DMS 273 treated with DMSO at 0.1 percent for 48 hours (cell line): ENCODE measurements at regions not wholly inside any gene's neighbourhood (a gene's known extent, or its start where the extent isn't known, plus 50 kb on each side); places are given as distances from the start of the nearest gene placed in this dataset.

ENCODE experiments used
- DNase-seq: peaks from one replicate; lab custom pipeline; 2025; lab: John Stamatoyannopoulos, UW

DNA sequence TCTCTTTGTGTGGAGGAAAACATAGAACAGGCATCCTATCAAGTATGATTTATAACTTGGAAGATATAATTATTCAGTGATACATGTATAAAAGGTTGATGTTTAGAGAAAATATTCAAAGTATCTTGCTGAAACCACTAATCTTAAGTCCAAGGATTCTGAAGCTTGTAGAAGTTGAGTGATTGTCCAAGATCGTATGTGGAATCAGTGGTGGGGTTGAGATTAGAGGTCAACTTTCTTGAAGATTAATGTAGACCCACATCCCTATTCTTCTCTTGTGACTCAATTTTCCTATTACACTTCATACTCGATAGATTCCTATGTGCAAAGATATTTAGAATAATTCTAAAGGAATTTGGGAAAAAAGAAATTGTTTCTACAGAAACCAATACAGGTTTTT, 1565.9 kb upstream of the ACVR2A start:
- DNase-seq: no peak

DNA sequence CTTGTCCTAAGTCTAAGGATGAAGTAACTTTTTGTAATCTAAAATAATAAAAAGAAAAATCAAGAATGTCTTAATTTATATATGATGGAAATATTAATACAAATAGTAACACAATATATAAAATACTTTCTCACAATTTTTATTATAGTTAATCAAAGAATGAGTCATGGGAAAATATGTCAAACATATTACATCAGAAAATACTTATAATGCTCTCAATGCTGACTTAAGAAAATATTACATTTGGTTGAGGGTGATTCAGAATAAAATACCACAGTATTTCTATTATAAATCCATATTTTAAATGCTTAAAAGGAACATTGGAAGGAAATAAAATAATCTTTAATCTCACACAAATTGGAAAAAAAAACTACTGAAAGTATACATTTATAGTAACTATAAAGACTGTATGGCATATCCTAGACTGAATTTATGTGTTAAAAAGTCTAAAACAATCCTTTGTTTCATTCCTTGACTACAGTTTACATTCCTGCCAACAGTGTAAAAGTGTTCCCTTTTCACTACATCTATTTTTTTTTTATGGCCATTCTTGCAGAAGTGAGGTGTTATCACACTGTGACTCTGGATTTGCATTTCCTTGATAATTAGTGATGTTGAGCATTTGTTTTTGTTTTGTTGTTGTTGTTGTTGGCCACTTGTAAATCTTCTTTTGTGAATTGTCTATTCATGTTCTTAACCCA, 1573.5 kb upstream of the ACVR2A start:
- no peak for DNase-seq

DNA sequence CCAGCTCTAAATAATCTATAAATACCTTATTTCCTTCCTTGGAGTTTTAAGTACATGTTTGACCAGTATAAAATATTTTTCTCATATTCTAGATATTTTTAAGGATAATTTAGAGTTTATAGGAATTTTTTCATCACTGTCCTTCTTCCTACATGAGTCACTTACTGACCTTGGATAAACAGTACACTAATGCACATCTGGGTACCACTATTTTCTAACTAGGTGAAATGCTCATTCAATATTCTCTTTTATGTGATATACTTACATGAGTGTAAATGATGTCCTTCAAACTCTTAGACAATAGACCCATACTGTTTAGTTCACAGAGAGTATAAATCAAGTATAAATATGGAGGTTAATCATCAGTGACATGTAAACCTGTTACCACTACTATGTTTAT, 1574.2 kb upstream of the ACVR2A start:
- no peak for DNase-seq

DNA sequence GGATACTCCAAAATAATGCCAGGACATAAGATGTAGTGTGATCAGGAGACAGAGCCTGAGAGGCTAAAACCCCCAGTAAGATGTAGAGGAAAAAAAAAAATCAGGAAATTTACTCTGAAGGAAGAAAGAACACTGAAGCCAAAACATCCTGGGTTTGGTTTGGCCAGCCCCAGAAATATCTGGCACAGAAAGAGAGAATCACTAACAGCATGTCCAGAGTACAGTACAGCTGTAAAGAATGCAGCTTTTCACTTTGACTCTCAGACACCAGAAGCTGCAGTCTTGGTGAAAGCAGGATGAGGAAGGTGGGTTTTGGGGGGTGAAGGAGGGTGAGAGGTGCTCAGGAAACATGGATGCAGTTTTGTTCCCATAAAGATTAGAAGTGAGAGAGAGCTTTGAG, 1577.7 kb upstream of the ACVR2A start:
- DNase-seq: no peak

DNA sequence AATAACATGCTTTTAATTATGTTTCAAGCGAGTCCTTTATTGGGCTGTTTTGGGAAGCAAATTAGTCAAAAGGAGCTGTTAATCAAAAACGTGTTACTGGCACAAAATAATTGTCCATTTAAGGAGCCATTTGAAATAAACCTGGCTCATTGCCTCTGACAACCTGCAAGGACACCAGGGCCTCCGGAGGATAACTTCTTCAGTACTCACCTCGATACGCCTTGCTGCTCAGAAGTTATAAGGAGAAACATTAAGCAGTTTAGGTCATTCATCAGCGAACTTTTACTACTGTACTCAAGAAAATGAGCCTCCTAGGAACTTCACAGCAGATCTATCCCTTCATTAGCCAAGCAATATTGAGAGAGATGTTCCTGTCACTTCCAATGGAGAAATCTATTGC, 1579.2 kb upstream of the ACVR2A start:
- no peak for DNase-seq

DNA sequence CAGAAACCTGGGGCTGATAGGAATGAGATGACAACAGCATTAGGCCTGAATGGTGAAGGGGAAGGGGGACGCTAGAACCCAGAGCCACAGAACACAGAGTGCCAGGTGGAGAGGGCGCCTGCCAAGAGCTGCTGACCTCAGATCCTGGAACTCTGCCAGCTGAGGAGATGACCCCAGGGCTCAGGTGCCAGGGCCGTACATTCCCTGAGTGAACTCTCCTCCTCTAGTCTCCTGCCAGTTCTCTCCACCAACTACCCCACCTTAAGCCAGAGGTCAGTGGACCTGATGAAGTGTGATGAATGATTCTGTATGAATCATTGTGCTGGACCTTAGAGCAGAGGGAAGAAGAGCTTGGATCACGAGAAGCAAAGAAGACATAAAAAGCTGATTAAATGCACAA, 1582.2 kb upstream of the ACVR2A start:
- DNase-seq: no peak

DNA sequence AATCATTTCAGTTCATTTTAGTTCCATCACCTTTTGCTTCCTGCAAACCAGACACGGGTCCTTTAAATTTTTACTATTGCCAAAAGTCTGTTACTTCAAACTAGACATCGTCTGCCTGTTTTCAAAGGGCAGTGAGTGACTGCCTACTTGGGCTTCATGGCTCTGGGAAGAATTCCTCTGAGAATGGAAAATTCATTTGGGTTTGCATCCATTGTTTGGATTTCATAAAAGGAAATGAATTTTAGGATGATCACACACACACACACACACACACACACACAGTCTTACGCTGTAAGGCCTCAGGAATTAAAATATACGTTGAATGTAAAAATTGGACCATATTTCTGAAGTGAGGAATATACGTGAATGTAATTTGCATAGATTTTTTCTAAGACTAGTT, 1584.3 kb upstream of the ACVR2A start:
- DNase-seq: no peak

DNA sequence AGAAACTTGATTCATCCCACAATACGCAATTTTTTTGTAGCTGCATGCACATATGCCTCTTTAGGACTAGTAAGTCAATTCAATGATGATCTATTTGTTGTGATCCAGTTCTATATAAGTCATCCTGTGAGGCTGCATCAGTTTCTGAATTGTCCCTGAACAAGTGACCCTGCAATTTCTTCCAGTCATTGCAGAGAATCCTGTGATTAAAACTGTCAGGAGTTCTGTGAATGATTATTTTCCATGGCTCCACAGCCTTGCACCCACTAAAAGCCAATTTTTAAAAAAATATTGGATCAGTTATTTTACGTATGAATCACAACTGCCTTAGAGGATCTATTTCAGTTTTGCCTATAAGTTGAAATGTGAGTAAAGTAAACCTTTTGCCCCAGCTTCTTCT, 1585.0 kb upstream of the ACVR2A start:
- DNase-seq: no peak

DNA sequence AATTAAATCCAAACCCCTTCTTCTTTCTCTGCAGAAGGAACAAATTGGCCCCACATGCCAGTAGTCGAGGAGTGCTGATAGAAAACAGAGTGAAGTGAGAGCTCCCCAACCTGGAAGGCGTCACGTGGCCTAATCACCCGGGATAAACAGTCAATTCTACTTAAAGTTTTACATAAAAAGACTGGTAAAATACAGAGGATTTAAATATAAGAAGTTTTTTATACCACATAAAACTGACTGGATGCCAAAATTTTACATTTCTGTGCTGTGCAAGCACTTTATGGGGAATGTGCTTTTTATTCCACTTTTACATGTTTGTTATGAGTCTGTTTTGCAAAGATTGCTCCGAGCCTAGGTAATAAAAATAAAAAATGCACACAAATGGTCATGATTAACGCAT, 1586.8 kb upstream of the ACVR2A start:
- DNase-seq: no peak

DNA sequence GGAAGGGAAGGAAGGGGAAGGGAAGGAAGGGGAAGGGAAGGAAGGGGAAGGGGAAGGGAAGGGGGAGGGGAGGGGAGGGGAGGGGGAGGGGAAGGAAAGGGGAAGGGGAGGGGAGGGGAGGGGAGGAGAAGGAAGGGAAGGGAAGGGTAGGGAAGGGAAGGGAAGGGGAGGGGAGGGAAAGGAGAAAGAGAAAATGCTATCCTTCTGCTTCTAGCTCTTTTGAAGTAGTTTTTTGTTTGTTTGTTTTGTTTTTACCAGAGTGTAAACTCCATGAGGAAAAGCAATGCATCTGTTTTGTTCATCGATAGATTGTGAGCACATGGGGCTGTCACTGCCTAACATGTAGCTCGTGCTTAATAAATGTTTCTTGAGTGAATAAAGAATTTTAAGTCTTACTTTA, 1592.7 kb upstream of the ACVR2A start:
- DNase-seq: no peak

DNA sequence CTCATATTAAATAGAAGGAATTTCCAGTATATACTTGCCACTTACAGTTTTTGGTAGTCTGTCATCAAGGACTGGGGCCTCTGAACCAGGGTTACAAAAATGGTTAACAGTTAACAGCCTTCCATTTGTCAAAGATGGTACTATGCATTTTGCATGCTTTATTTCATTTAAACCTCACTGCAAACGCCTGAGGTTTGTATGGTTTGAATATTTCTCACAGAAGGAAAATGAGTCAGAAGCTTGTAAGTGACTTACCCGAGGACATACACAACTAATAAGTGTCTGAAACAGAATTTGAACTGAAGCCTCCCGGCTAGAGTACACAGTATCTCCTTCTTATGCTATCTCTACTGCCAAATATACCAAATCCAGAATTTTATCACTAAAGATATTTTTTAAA, 1593.5 kb upstream of the ACVR2A start:
- DNase-seq: no peak

DNA sequence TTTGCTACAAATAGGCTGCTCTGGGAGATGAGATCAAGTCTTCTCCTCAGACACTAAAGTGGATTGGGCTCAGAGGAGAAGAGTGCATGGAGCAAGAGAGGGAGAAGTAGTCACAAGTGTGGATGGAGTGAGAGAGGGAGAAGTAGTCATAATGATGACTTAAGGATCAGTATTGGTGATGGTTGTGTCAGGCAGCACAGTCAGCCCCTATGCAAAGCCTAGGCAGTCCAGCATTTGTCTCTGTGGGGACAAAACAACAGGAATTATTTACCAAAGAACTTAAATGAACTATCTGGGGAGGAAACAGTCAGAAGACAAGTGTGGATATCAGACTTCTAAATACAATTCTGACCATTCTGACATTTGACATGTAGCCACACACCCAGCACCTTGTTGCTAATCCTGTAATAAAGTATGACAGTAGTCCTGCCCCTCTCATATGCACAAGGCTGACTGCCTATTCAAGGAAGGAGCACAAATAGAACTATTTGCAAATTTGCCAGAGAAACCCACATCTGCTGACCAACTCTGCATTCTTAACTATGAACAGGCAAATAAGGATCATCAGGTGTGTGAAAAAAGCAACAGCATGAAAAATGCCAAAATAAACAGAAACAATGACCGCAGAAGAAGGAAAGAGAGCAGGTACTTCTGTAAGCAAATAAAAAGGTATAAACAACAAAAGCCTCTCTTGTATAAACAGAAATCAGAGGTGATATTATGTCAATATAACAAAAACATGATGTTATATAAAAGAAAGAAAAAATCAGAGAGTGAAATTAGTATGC, 1597.9 kb upstream of the ACVR2A start:
- DNase-seq: no peak

DNA sequence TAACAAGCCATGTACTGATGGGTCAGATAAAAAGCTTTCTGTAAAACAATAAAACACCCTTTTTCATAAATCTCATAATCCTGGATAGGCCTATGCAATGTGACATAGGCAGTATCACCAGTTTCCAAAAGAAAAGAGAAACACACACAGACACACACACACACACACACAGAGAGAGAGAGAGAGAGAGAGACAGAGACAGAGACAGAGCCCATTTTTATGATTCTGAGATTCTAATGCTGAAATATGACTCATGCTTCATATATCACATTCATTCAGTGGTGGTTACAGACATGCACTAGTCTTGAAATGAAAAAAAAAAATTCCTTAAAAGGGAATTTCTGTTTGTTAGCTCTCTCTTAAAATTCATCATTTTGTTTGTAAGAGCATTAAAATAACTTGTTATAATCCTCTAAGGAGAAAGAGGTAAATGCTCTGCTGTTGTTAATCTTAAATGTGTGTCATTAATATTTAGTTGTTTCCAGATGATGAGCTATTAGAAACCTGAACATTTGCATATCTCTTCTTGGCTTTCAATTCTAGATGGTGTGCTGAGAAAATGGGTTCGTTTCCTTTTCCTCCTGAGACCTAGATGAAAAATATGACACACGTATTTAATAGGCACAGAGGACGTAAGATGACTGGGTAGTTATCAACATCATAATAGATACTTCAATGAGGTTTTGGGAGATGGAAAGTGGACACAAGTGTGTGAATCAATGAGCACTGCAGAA, 1598.7 kb upstream of the ACVR2A start:
- DNase-seq: no peak

DNA sequence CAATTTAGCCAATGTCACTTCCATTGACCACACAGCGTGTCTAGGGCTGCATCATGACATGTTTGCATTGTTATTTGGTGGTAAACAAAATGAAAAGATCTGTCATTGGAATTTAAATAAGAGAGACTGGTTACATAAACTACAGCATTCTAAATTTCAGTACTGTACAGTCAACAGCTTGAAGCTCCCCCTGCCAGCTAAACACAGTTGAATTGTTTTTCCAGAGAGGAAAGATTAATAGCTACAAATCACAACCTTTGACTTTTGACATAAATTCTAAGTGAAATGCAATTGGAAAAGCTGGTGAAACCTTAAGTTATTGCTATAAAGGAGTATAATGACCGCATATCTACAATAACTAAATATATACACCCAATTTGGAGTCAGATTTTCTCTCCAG, 1600.0 kb upstream of the ACVR2A start:
- no peak for DNase-seq

DNA sequence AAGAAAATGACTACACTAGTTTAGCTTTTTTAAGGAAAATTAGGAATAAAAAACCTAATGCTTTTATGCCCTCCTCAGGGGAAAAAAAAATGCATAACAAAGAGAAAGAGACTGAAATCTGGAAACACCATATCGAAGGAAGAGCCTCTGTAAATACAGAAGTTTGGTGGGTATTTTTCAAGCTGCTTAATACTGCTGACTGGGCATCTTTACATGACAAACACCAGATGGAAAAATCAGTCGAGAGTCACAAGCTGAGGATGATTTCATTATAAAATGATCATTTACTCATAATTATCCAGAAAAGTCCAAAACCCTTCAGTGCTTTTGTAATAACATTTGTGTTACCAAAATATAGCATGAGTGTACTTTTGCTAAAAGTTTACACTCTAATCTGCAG, 1600.7 kb upstream of the ACVR2A start:
- DNase-seq: no peak

DNA sequence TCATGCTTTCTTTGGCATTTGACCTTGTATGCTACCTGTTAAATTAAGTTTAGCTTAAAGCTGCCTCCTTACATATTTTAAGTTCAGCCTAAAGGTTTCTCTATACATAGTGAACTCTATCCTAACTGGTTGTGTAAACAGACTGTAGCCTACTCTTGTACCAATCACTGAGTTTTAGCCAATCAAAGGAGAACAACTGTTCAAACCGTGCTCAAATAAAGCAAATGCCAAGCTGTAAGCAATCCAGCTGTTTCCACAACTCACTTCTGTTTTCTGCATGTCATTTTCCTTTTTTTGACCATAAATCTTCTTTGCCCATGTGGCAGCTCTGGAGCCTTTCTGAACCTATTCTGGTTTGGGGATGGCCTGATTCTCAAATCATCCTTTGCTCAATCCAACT, 1603.8 kb upstream of the ACVR2A start:
- no peak for DNase-seq

DNA sequence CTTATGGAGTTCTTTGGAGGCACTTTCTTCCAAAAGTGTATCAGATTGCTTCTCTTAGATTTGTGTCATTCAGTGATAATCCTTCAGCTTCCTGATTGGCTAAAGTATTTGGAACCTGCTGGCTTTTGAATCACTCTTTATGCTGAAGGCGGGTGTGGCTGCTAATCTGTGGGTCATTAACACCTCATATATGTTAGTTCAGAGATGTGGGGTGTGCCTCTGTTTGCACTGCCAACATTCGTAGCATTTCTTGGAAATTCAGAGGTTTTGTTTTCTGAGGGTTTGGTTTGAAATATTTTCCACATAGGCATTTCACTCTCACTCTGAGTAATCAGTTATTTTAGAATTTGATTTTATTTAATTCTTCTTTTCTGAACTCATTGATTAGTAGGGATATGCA, 1604.4 kb upstream of the ACVR2A start:
- DNase-seq: no peak

DNA sequence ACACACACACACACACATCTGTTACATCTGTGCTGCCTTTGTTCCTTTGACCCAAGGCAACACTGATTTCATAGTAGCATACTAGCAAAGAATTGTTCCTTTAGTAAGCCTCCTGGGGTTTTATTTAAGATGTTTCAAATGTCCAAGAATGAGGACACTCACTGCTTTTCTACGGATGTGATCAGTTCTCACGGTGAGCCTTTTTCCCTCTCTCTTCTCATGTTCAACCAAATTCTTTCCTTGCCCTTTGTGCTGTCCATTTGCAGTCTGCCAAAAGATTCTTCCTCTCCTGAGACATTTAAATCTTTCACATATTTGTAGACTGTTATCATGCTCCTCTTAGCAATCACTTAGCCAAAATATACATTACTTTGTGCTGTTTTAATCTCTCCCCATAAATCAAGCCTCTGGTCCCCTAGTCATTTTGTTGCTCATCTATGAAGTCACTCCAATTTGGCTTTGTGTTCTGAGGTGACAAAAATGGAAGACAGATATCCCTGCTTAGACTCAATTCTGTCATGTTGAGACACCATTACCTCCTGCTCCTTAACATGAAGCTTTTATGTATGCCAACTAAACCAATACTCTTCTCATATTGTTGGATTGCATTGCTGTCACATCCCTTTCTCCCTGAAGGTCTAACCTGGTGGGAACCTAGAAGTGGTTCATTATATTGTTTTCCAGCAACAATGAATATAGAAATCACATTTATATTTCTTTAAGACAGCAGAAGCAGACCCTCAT, 1605.3 kb upstream of the ACVR2A start:
- DNase-seq: no peak

DNA sequence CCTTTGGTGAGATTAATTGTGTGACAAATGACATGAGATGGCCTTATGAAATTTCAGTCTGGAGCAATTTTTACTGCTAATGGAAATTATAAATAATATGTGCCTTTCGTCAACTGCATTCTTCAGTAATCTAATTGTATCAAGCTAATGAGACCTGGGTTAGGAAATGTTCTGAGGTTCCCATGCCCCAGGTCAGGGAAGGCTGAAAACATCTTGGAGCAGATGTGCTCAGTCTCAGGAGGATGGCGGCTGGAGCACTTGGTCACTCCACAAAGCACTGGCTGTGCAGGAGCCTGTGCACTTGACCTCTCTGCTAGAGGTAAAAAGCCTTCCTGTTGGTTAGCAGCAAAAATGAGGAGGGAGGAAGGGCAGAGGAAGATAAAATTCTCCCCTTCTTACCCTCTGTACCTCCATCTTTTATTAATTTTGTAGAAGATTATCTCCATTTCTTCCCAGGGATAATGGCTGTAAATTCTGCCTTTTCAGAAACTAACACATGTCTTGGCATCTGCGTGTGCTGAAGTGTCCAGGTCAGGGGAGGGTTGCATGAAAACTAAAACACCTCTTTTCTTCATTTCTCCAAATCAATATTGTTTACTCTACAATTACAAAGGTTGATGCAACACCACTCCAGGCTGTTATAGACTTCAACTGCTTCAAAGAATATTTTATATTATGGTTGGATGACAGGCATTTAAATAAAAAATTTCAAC, 1606.4 kb upstream of the ACVR2A start:
- DNase-seq: no peak

DNA sequence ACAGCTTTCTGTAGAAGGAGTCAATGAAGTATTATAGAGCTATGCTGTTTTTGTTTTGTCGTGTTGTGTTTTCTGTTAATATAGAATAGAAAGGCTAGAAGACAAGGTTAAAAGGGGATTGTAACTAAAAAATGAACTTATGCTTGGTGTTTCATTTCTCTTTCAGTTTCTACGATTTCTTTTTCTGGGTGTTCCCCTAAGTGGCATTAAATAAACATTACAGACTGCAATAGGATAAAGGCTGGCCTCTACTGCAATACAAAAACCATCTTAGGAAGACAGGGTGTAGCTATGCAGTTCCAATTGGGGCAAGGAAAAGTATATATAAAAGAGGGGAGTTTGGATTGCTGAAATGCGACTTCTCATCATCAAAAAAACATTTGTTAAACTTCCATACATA, 1609.7 kb upstream of the ACVR2A start:
- DNase-seq: no peak

DNA sequence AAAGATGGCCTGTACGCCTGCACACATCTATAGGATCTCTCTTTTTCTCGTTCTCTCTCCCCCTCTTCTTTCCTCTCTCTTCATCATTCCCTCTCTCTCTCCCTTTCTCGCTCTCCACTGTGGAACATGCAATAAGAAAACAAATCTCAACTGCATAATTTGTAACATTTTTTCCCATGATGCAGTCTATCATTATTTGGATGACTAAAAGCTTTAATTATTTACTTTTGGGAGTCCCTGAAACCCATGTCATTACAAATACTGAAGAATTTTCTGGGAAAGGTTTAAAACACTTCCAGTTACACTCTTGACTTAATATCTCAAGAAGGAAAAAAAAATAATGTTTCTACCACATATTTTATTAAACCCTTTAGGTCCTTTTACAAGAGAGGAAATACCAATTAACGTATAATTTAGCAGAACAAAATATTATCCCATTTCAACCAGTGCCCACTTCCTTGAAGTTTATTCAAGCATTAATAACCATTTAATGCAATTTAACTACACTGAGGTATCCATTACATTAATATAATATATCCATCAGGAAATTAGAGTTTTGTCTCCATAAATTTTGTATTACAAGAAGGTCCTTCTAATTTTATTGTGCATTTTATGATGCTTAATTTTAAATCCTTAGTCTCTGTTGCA, 1615.2 kb upstream of the ACVR2A start:
- DNase-seq: no peak
